Neutrophil (primary cell): ENCODE measurements at regions not wholly inside any gene's neighbourhood (a gene's known extent, or its start where the extent isn't known, plus 50 kb on each side); places are given as distances from the start of the nearest gene placed in this dataset.

Experiments used
- H3K27ac ChIP-seq: fragments of 200-600 bp; sonication (generic); 2 replicates; pipeline ENCODE4 v1.5.1; 2016; ENCODE audit warnings: mild to moderate bottlenecking, moderate library complexity
- H3K27me3 ChIP-seq: fragments of 200-600 bp; sonication (generic); 2 replicates; pipeline ENCODE4 v1.6.0; 2016; ENCODE audit warnings: mild to moderate bottlenecking
- H3K36me3 ChIP-seq: fragments of 200-600 bp; sonication (generic); 2 replicates; pipeline ENCODE4 v1.5.1; 2017
- H3K4me1 ChIP-seq, 2 experiments: fragments of 200-600 bp in 1 of 2; sonication (generic) in 1 of 2; 1 replicate in 1 of 2; 2 replicates in 1 of 2; pipeline versions ENCODE4 v1.5.1 to v1.6.1; 2013 to 2016; ENCODE audit warnings: low read depth in 1 of 2, low read length in 1 of 2, mild to moderate bottlenecking in 1 of 2, moderate library complexity in 1 of 2; ENCODE audit not compliant: control insufficient read depth in 1 of 2, insufficient read depth in 1 of 2
- H3K4me3 ChIP-seq, 2 experiments: fragments of 200-600 bp in 1 of 2; sonication (generic) in 1 of 2; 1 replicate in 1 of 2; 2 replicates in 1 of 2; pipeline ENCODE4 v1.5.1; 2013 to 2016; ENCODE audit warnings: low read depth in 1 of 2, low read length in 1 of 2, mild to moderate bottlenecking in 1 of 2, moderate library complexity in 1 of 2
- H3K9me3 ChIP-seq: fragments of 200-600 bp; sonication (generic); 2 replicates; pipeline ENCODE4 v1.5.1; 2016
- CTCF ChIP-seq: fragments of 200-600 bp; sonication (generic); IDR thresholded peaks from 2 replicates; pipeline ENCODE4 v1.5.1; 2016; ENCODE audit warnings: antibody characterized with exemption

- Histone ChIP-seq H3K27ac (no peak overlapping the region), H3K36me3 (no peaks in the 10 kb centered on the region), H3K4me1 (no peaks in the 10 kb centered on the region), H3K4me3 (no peak overlapping the region), H3K27me3 (no peaks in the 10 kb centered on the region), H3K9me3 (no peaks in the 10 kb centered on the region)
- no peak for TF ChIP-seq CTCF
Measured at GRCh38 chr11:80165744-80166143, 724.9 kb upstream of the TENM4 start.

- H3K4me1 ChIP-seq, result no peaks in the 10 kb centered on the region
- no peak overlapping the region for H3K27ac ChIP-seq
- no peaks in the 10 kb centered on the region for H3K27me3 ChIP-seq
- no peak overlapping the region for H3K4me3 ChIP-seq
- no peak for TF ChIP-seq CTCF
- H3K36me3 ChIP-seq, result no peaks in the 10 kb centered on the region
- H3K9me3 ChIP-seq, result no peaks in the 10 kb centered on the region
Measured at GRCh38 chr11:80163441-80163840, 722.6 kb upstream of the TENM4 start.

GRCh38 chr11:80163011-80163410 is 722.2 kb upstream of the TENM4 start:
- H3K36me3 ChIP-seq, result no peaks in the 10 kb centered on the region
- H3K4me1 ChIP-seq, result no peaks in the 10 kb centered on the region
- H3K9me3 ChIP-seq, result no peaks in the 10 kb centered on the region
- H3K4me3 ChIP-seq, result no peak overlapping the region
- no peak overlapping the region for H3K27ac ChIP-seq
- TF ChIP-seq CTCF, result no peak
- no peaks in the 10 kb centered on the region for H3K27me3 ChIP-seq

- H3K36me3 ChIP-seq, result no peaks in the 10 kb centered on the region
- no peaks in the 10 kb centered on the region for H3K9me3 ChIP-seq
- TF ChIP-seq CTCF, result no peak
- no peak overlapping the region for H3K27ac ChIP-seq
- no peak overlapping the region for H3K4me3 ChIP-seq
- no peaks in the 10 kb centered on the region for H3K27me3 ChIP-seq
- no peaks in the 10 kb centered on the region for H3K4me1 ChIP-seq
Measured at GRCh38 chr11:80162387-80162786, 721.6 kb upstream of the TENM4 start.

- TF ChIP-seq CTCF, result no peak
- Histone ChIP-seq H3K36me3 (no peaks in the 10 kb centered on the region), H3K27ac (no peak overlapping the region), H3K4me1 (no peaks in the 10 kb centered on the region), H3K27me3 (no peaks in the 10 kb centered on the region), H3K9me3 (no peaks in the 10 kb centered on the region), H3K4me3 (no peak overlapping the region)
Measured at GRCh38 chr11:80157447-80157846, 716.6 kb upstream of the TENM4 start.

- no peak for TF ChIP-seq CTCF
- Histone ChIP-seq H3K4me3 (no peak overlapping the region), H3K9me3 (no peaks in the 10 kb centered on the region), H3K4me1 (no peaks in the 10 kb centered on the region), H3K27me3 (no peaks in the 10 kb centered on the region), H3K27ac (no peak overlapping the region), H3K36me3 (no peaks in the 10 kb centered on the region)
Measured at GRCh38 chr11:80156062-80156461, 715.2 kb upstream of the TENM4 start.
